GM18873 (cell line): ENCODE measurements at regions not wholly inside any gene's neighbourhood (a gene's known extent, or its start where the extent isn't known, plus 50 kb on each side); places are given as distances from the start of the nearest gene placed in this dataset.
"Not testable (repeated sequence)": the region's sequence is repeated elsewhere in the genome, so short reads cannot be mapped to it uniquely, and the experiment has no call there.

Source experiments
- ATAC-seq: cut with Tn5 transposase; IDR thresholded peaks from one replicate; pipeline ENCODE4 v1.9.1; 2021; ENCODE audit warnings: mild to moderate bottlenecking, moderate library complexity, moderate number of reproducible peaks; ENCODE audit not compliant: unreplicated experiment, low FRiP score

- no peak for ATAC-seq
These were observed 128.6 kb upstream of the BMPER start for GRCh38 chr7:33776788-33777187.

DNA sequence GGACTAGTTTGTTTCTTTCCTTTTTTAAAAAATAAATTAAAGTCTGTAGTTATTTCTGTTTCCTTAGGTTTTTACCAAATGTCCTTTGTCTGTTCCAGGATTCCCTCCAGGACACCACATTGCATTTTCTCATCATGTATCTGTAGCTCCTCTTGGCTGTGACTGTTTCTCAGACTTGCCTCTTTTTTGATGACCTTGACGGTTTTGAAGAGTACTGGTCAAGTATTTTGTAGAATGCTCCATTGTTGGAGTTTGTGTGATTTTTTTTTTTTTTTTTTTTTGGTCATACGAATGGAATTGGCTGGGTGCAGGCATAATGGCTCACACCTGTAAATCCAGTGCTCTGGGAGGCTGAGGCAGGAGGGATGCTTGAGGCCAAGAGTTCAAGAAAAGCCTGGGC, 127.1 kb upstream of the BMPER start:
- ATAC-seq = no peak

DNA sequence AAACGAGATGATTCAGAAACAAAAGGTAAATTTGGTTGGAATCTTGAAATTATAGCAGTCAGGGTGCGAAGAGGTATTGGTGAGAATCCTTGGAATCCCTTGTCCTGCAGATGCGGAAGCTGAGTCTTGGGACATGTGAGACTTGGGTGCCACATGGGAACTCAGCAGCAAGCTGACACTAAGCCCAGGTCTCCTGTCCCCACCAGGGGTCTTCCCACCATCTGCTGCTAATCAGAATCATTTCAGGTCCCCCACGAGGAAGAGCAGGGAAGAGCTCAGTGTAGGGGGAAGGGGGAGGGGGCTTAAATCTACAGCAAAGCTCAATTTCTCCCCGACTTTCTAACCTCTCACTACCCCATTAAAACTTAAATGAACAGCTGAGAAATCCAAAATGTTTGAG, 126.1 kb upstream of the BMPER start:
- no peak for ATAC-seq

GRCh38 chr7:33781167-33781566, 124.2 kb upstream of the BMPER start:
- no peak for ATAC-seq

DNA sequence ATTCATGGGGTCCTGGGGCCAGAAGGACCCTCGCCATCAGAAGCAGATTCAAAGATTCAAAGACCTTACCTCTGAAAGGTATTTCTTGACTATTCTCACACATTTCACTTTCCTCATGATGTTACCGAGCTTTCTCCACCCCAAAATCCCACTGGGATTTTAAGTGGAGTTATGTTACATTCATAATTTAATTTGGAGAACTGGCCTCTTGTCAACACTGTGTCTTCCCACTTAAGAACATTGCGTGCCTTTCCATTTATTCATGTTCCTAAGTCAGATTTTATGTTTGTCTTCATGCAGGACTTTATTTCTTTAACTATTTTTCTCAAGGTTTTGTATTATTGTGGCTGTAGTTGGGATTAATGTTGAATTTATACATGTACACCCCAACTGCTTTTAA, 123.5 kb upstream of the BMPER start:
- ATAC-seq = no peak

GRCh38 chr7:33784000-33784399, 121.3 kb upstream of the BMPER start:
- ATAC-seq = no peak

- no peak for ATAC-seq
These were observed 116.8 kb upstream of the BMPER start for GRCh38 chr7:33788531-33788930.

DNA sequence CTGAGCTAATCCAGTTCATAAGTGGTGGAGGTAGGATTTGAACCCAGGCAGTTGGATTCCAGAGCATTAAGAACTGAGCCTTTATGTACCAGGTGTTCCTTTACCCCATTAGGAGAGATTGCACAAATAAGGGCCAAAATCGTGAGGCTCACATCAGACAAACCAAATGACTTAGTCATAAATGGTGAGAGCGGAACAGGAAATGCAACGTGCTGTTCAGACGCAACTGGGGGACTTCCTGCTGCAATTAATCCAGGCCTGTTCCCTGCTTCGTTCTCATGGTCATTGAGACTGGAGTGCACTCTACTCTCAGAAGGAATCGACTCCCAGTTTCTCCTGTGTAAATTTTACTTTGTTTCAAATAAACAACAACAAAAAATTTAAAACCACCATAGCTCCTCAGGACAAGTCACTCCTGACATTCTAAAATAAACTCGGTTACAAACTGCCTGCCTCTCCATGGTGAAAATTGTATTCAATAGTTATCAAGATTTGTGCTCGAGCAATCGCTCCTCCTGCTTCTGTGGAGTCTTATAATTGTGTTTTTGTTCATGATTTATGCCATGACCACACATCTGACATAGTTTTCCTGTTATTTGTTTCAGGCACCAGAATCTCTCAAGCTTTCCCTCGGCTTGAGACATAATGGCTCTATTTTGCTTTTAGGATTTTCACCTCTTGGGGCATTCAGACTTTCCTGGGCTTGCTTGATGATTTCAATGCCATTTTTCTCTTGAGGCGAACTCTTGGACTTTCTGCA, 115.3 kb upstream of the BMPER start:
- no peak for ATAC-seq

- ATAC-seq = no peak
These were observed 114.6 kb upstream of the BMPER start for GRCh38 chr7:33790746-33791145.

GRCh38 chr7:33792041-33792440, 113.3 kb upstream of the BMPER start:
- ATAC-seq = no peak

GRCh38 chr7:33792547-33793105, 112.7 kb upstream of the BMPER start:
- ATAC-seq = no peak

GRCh38 chr7:33793616-33794015, 111.7 kb upstream of the BMPER start:
- ATAC-seq = no peak

DNA sequence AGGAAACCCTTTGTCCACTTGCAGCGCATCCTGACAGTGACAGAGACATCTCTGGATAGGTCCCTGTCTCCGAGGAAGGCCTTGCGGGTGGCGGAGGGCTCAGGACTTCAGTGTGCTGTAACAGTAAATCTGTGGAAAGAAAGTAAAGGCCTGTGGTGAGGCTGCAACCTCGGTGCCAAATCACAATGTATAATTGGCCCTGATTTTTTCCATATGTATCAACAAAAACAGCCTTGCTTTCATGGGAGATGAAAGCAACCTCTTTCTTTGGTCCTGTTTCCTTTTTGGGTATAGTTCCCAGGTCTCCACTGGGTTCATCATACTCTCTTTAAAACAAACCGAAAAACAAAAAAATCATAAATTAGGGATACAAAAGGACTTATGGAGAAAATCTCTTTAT, 110.9 kb upstream of the BMPER start:
- ATAC-seq = no peak

GRCh38 chr7:33794959-33795358, 110.4 kb upstream of the BMPER start:
- ATAC-seq = no peak

DNA sequence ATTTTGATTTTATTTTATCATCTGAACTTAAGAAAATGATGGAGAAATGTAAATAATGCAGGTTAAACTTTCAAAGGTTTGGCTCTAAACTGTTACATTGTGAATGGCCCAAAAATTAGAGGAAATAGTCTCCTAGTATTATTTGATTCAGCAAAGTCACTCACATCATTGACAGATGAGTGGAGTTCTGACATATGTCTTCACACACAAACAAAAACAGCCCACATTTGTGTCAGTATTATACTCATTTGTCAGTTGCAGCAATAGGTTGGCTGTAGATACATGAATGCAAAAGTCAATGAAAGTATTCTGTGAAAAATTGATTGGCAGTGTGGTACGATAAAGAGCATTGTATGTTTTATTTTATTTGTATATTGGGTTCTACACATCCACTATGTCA, 108.8 kb upstream of the BMPER start:
- ATAC-seq = no peak

DNA sequence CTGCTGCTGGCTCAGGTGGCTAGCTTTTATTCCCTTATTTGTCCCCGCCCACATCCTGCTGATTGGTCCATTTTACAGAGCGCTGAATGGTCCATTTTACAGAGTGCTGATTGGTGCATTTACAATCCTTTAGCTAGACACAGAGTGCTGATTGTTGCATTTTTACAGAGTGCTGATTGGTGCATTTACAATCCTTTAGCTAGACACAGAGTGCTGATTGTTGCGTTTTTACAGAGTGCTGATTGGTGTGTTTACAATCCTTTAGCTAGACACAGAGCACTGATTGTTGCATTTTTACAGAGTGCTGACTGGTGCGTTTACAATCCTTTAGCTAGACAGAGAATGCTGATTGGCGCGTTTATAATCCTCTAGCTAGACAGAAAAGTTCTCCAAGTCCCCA, 107.8 kb upstream of the BMPER start:
- ATAC-seq = not testable (repeated sequence)

- ATAC-seq = no peak
These were observed 106.5 kb upstream of the BMPER start for GRCh38 chr7:33798686-33799325.

DNA sequence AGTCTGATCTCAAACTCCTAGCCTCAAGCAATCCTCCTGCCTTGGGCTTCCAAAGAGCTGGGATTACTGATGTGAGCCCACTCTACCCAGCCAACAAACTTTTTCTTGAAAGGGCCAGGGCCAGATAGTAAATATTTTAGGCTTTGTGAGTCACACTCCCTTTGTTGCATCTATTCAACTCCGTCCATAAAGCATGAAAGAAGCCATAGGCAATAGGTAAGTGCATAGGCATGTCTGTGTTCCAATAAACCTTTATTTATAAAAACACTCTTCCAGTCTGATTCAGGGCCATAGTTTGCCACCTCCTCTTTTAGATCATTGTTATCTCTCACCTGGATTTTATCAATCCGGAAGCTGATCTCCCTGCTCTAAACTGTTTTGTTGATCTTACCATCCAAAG, 105.6 kb upstream of the BMPER start:
- no peak for ATAC-seq

GRCh38 chr7:33802600-33802999, 102.7 kb upstream of the BMPER start:
- no peak for ATAC-seq

DNA sequence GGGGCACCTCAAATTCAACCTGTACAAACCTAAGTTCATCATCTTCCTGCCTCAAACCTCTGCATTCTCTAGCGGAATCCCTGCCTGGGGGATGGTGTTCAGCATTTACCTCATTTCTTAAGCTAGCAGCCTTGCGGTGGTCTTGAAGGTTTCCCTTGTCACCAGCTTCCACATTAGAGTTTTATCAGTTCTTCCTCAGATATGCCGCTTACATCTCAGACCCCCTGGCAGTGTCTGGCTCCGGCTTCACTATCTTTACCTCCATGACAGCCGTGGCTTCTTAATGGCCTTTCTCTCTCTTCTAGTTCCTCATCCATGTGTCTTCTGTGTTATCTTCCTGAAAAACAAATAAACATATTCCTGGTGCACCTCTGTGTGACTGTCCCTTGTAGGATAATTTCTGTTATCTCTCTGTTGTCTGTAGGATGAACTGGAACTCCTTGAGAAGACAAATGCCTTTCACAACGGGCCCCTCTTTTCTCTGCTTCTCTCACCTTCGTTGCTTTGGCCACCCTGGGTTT, 101.1 kb upstream of the BMPER start:
- no peak for ATAC-seq

DNA sequence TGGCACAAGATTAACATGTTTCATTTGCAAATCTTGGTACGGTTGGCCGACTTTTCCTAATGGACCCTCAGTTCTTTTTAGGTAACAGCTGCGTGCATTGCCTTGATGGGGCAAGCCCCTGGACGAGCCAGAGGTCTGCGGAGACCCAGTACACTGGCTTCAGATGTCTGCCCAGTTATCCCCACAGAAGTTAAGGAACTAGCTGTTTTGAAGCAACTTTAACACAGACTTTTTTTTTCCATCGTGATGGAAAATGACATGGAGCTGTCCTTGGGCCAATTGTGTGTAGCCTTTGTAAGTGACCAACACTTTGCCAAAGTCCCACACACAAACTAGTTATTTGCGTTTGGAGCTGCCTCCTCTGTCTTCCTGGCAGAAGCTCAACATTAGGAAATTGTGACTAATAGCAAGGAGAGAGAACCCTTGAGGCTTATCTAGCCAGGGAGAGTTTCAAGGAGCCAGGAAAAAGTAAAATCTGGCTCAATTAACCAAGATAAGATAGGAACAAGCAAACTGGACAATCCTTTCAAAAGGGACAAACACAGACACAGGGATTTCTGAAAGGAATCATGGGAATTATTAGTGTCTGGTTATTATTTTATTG, 99.6 kb upstream of the BMPER start:
- no peak for ATAC-seq
